VCaP (cell line): ENCODE measurements at regions not wholly inside any gene's neighbourhood (a gene's known extent, or its start where the extent isn't known, plus 50 kb on each side); places are given as distances from the start of the nearest gene placed in this dataset.
A peak's percentile ranks its signal among the peaks of the same experiment; 100 is the strongest.

Experiments used
- H3K27ac ChIP-seq: fragments of 450-650 bp; 2 replicates; pipeline ENCODE4 v1.5.1; 2017
- CTCF ChIP-seq: fragments of 450-650 bp; conservative IDR thresholded peaks from 2 replicates; pipeline ENCODE4 v1.5.1; 2017; ENCODE audit warnings: mild to moderate bottlenecking, moderate library complexity

GRCh38 chr12:92582475-92582874, 120.3 kb upstream of the PLEKHG7 start:
- TF ChIP-seq CTCF, result no peak
- no peak overlapping the region for H3K27ac ChIP-seq

- TF ChIP-seq CTCF, result no peak
- H3K27ac ChIP-seq, result no peak overlapping the region
These were observed 121.2 kb upstream of the PLEKHG7 start for GRCh38 chr12:92581604-92582003.

- no peak overlapping the region for H3K27ac ChIP-seq
- TF ChIP-seq CTCF, result no peak
These were observed 127.7 kb upstream of the PLEKHG7 start for GRCh38 chr12:92574911-92575570.

- no peak overlapping the region for H3K27ac ChIP-seq
These were observed 128.6 kb upstream of the PLEKHG7 start for GRCh38 chr12:92574051-92574783.

GRCh38 chr12:92573104-92573503, 129.7 kb upstream of the PLEKHG7 start:
- no peak for TF ChIP-seq CTCF
- no peak overlapping the region for H3K27ac ChIP-seq

More at GRCh38 chr12:92574051-92574783, 128.6 kb upstream of the PLEKHG7 start:
- TF ChIP-seq CTCF, result peak; percentile 53

GRCh38 chr12:92571844-92572543, 130.8 kb upstream of the PLEKHG7 start:
- no peak for TF ChIP-seq CTCF
- H3K27ac ChIP-seq, result no peak overlapping the region

GRCh38 chr12:92571169-92571568, 131.6 kb upstream of the PLEKHG7 start:
- TF ChIP-seq CTCF, result no peak
- no peak overlapping the region for H3K27ac ChIP-seq
